PC-3 (cell line): ENCODE measurements at regions not wholly inside any gene's neighbourhood (a gene's known extent, or its start where the extent isn't known, plus 50 kb on each side); places are given as distances from the start of the nearest gene placed in this dataset.

Source experiments
- ATAC-seq: fragments of 200-7000 bp; cut with Tn5 transposase; 2 replicates; pipeline ENCODE4 v1.9.1; 2020; ENCODE audit warnings: mild to moderate bottlenecking, moderate library complexity
- BruUV-seq: library from RNA; stranded (reverse); fragments of 400-500 nt; replicated peaks from 2 replicates; lab custom pipeline; 2021; lab: Mats Ljungman, UMichigan
- CTCF ChIA-PET: fragments of 300-600 bp; sonication (Branson Sonifier 250); formaldehyde crosslinking; loops from one replicate; lab custom pipeline; 2022; ENCODE audit warnings: antibody characterized with exemption; lab: Charles Lee
- POLR2A ChIA-PET: fragments of 300-600 bp; sonication (Branson Sonifier 250); formaldehyde crosslinking; loops from one replicate; lab custom pipeline; 2022; ENCODE audit warnings: antibody characterized with exemption; ENCODE audit not compliant: unreplicated experiment; lab: Charles Lee
- DNase-seq: peaks from one replicate; pipeline ENCODE4 v3.0.0-alpha.2; 2015
- H2AFZ ChIP-seq: fragments of 300-600 bp; sonication (generic); 2 replicates; pipeline ENCODE4 v1.6.0; 2016; ENCODE audit warnings: antibody characterized with exemption, low read length
- H3F3A ChIP-seq: fragments of 300-600 bp; sonication (generic); one replicate; pipeline ENCODE4 v1.6.0; 2017; ENCODE audit warnings: antibody characterized with exemption, low read length, control low read depth, mild to moderate bottlenecking; ENCODE audit not compliant: unreplicated experiment
- H3K27ac ChIP-seq: fragments of 300-600 bp; sonication (generic); 2 replicates; pipeline ENCODE4 v1.5.1; 2016; ENCODE audit warnings: mild to moderate bottlenecking, low read length
- H3K27me3 ChIP-seq: fragments of 300-600 bp; sonication (generic); 2 replicates; pipeline ENCODE4 v1.6.1; 2016; ENCODE audit warnings: low read length, mixed read lengths
- H3K36me3 ChIP-seq: fragments of 300-600 bp; sonication (generic); 2 replicates; pipeline ENCODE4 v1.6.1; 2016; ENCODE audit warnings: low read depth, mixed run types, low read length, mixed read lengths
- H3K4me1 ChIP-seq: fragments of 300-600 bp; sonication (generic); 2 replicates; pipeline ENCODE4 v1.5.1; 2016; ENCODE audit warnings: low read length; ENCODE audit not compliant: insufficient read depth
- H3K4me2 ChIP-seq: fragments of 300-600 bp; sonication (generic); 2 replicates; pipeline ENCODE4 v1.6.0; 2016; ENCODE audit warnings: low read length
- H3K4me3 ChIP-seq: fragments of 300-600 bp; sonication (generic); 2 replicates; pipeline ENCODE4 v1.5.1; 2016; ENCODE audit warnings: mild to moderate bottlenecking, low read length, mixed read lengths
- H3K79me2 ChIP-seq: fragments of 300-600 bp; sonication (generic); 2 replicates; pipeline ENCODE4 v1.6.1; 2017; ENCODE audit warnings: low read length, mixed read lengths
- H3K9ac ChIP-seq: fragments of 300-600 bp; sonication (generic); 2 replicates; pipeline ENCODE4 v1.6.0; 2016; ENCODE audit warnings: mild to moderate bottlenecking, low read length
- H3K9me2 ChIP-seq: fragments of 300-600 bp; sonication (generic); replicated peaks from 2 replicates; pipeline ENCODE4 v1.6.1; 2016; ENCODE audit warnings: mixed run types, low read length, mixed read lengths
- H3K9me3 ChIP-seq: fragments of 300-600 bp; sonication (generic); 2 replicates; pipeline ENCODE4 v1.6.1; 2016; ENCODE audit warnings: low read length, mixed read lengths
- H4K20me1 ChIP-seq: fragments of 300-600 bp; sonication (generic); 2 replicates; pipeline ENCODE4 v1.6.1; 2016; ENCODE audit warnings: low read length, mixed read lengths
- EZH2 ChIP-seq: fragments of 300-600 bp; sonication (generic); IDR thresholded peaks from one replicate; pipeline ENCODE4 v1.6.1; 2017; ENCODE audit warnings: antibody characterized with exemption, mild to moderate bottlenecking, low read length; ENCODE audit not compliant: unreplicated experiment
- EZH2phosphoT487 ChIP-seq: fragments of 300-600 bp; sonication (generic); IDR thresholded peaks from 2 replicates; pipeline ENCODE4 v1.6.1; 2018; ENCODE audit warnings: mild to moderate bottlenecking, antibody characterized with exemption, low read length, borderline replicate concordance
- intact Hi-C: fragments of 100-400 bp; cut with micrococcal nuclease; formaldehyde crosslinking; loops from 2 replicates; pipeline ENCODE4 v1.9.0; 2023
- TF ChIP-seq, protein P1 (sequence below): fragments of 300-600 bp; sonication (generic); conservative IDR thresholded peaks from 2 replicates; pipeline ENCODE4 v1.5.1; 2017; ENCODE audit warnings: antibody characterized with exemption, low read depth, mild to moderate bottlenecking, low read length

- intact Hi-C loops, result no loop called here
- H3K9me2 ChIP-seq, result no peaks in the 10 kb centered on the region
- no peak for DNase-seq
- H3F3A ChIP-seq, result no peaks in the 10 kb centered on the region
- H3K4me3 ChIP-seq, result no peak overlapping the region
- no peaks in the 10 kb centered on the region for H3K79me2 ChIP-seq
- H3K36me3 ChIP-seq, result no peaks in the 10 kb centered on the region
- POLR2A ChIA-PET, result no interaction called here
- H3K27me3 ChIP-seq, result no peaks in the 10 kb centered on the region
- BruUV-seq, result no TSS peak
- H3K4me2 ChIP-seq, result no peak overlapping the region
- TF ChIP-seq, protein P1, sequence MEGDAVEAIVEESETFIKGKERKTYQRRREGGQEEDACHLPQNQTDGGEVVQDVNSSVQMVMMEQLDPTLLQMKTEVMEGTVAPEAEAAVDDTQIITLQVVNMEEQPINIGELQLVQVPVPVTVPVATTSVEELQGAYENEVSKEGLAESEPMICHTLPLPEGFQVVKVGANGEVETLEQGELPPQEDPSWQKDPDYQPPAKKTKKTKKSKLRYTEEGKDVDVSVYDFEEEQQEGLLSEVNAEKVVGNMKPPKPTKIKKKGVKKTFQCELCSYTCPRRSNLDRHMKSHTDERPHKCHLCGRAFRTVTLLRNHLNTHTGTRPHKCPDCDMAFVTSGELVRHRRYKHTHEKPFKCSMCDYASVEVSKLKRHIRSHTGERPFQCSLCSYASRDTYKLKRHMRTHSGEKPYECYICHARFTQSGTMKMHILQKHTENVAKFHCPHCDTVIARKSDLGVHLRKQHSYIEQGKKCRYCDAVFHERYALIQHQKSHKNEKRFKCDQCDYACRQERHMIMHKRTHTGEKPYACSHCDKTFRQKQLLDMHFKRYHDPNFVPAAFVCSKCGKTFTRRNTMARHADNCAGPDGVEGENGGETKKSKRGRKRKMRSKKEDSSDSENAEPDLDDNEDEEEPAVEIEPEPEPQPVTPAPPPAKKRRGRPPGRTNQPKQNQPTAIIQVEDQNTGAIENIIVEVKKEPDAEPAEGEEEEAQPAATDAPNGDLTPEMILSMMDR, result no peak
- no peak for TF ChIP-seq EZH2
- TF ChIP-seq EZH2phosphoT487, result no peak
- H3K27ac ChIP-seq, result no peak overlapping the region
- H4K20me1 ChIP-seq, result no peaks in the 10 kb centered on the region
- no peak for ATAC-seq
- H3K4me1 ChIP-seq, result no peaks in the 10 kb centered on the region
- CTCF ChIA-PET, result interaction anchor here (0.6 kb wide), 1 partner anchor 114 kb away, joined by 3 read pairs; no protein-coding TSS in a partner anchor
- H3K9ac ChIP-seq, result no peak overlapping the region
- H2AFZ ChIP-seq, result no peak overlapping the region
- no peaks in the 10 kb centered on the region for H3K9me3 ChIP-seq
These were observed 213.0 kb upstream of the TBC1D5 start for GRCh38 chr3:17955411-17955810.

GRCh38 chr3:17954801-17955200 is 212.4 kb upstream of the TBC1D5 start:
- no peak for ATAC-seq
- H3F3A ChIP-seq, result no peaks in the 10 kb centered on the region
- ChIA-PET CTCF (no interaction called here), POLR2A (no interaction called here)
- H3K9me3 ChIP-seq, result no peaks in the 10 kb centered on the region
- no peak for TF ChIP-seq EZH2
- TF ChIP-seq, protein P1, result no peak
- no peak for TF ChIP-seq EZH2phosphoT487
- no peaks in the 10 kb centered on the region for H3K4me1 ChIP-seq
- no peaks in the 10 kb centered on the region for H3K9me2 ChIP-seq
- no peaks in the 10 kb centered on the region for H4K20me1 ChIP-seq
- H2AFZ ChIP-seq, result no peak overlapping the region
- H3K4me2 ChIP-seq, result no peak overlapping the region
- H3K36me3 ChIP-seq, result no peaks in the 10 kb centered on the region
- H3K27me3 ChIP-seq, result no peaks in the 10 kb centered on the region
- H3K27ac ChIP-seq, result no peak overlapping the region
- intact Hi-C loops, result no loop called here
- BruUV-seq, result no TSS peak
- no peak overlapping the region for H3K4me3 ChIP-seq
- no peak for DNase-seq
- H3K9ac ChIP-seq, result no peak overlapping the region
- no peaks in the 10 kb centered on the region for H3K79me2 ChIP-seq

DNA sequence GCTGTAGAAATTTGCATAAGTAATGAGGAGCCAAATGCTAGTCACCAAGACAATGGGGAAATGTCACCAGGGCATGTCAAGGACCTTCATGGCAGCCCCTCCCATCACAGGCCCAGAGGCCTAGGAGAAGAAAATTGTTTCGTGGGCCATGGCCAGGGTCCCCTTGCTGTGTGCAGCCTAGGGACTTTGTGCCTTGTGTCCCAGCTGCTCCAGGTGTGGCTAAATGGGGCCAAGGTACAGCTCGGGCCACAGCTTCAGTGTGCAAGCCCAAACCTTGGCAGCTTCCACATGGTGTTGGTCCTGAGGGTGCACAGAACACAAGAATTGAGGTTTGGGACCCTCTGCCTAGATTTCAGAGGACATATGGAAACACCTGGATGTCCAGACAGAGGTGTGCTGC is 208.8 kb upstream of the TBC1D5 start:
- H3K9ac ChIP-seq, result no peak overlapping the region
- H3K4me3 ChIP-seq, result no peak overlapping the region
- H3F3A ChIP-seq, result no peaks in the 10 kb centered on the region
- intact Hi-C loops, result no loop called here
- ATAC-seq (no peak), DNase-seq (no peak)
- no peak overlapping the region for H3K27ac ChIP-seq
- no TSS peak for BruUV-seq
- H3K9me3 ChIP-seq, result no peaks in the 10 kb centered on the region
- POLR2A ChIA-PET, result no interaction called here
- H4K20me1 ChIP-seq, result no peaks in the 10 kb centered on the region
- no peak overlapping the region for H3K4me2 ChIP-seq
- TF ChIP-seq, protein P1, result no peak
- TF ChIP-seq EZH2phosphoT487, result no peak
- no peak for TF ChIP-seq EZH2
- no peaks in the 10 kb centered on the region for H3K79me2 ChIP-seq
- no peaks in the 10 kb centered on the region for H3K4me1 ChIP-seq
- no peaks in the 10 kb centered on the region for H3K36me3 ChIP-seq
- H3K27me3 ChIP-seq, result no peaks in the 10 kb centered on the region
- no peaks in the 10 kb centered on the region for H3K9me2 ChIP-seq
- CTCF ChIA-PET, result no interaction called here
- H2AFZ ChIP-seq, result no peak overlapping the region
